Inferior parietal cortex (tissue), 1 donor: ENCODE measurements at regions not wholly inside any gene's neighbourhood (a gene's known extent, or its start where the extent isn't known, plus 50 kb on each side); places are given as distances from the start of the nearest gene placed in this dataset.

ENCODE experiments used
- DNase-seq: peaks from one replicate; pipeline ENCODE4 v3.0.0-alpha.2; 2016; ENCODE audit errors: extremely low spot score

DNA sequence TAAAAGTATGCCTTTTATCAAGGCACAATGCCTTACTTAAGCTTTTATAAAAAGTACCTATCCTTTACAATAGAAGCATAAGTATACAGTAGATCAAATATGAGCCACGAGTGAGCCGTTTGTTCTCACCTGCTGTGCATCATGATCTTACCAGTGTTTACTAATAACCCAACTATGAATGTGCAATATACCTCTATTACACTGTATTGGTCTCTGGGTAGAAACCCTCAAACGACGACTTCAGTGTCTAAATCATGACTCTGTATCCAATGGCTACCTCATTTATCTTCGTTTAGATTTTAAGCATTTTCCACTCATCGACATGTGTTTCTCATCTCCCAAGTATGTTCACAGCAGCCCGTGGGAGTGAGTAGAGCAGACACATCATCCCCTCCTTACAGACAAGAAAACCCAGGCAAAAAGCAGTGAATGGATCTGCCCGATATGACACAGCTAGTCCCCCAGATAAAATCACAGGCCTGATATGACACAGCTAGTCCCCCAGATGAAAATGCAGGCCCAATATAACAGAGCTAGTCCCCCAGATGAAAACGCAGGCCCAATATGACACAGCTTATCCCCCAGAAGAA lies 279.8 kb downstream of the TNS1 start:
- no peak for DNase-seq

DNA sequence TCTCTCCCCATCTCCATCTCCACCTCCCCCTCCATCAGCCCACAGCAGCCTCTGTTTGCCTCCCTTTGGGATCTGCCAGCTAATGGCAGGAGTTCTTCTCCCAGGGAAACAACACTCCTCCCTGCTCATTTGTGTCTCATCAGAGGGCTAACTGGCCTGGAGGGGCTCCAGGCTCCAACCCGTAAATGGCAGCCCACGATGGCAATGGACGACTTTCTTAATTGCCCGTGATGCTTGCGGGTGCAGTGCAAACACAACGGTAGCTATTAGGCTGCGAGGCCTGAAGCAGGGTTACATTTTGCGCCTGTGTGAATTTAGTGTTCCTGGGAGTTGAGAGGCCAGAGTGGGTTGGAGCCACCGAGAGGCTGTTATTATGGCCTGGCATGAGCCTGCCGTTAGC lies 285.1 kb downstream of the TNS1 start:
- DNase-seq = no peak

DNA sequence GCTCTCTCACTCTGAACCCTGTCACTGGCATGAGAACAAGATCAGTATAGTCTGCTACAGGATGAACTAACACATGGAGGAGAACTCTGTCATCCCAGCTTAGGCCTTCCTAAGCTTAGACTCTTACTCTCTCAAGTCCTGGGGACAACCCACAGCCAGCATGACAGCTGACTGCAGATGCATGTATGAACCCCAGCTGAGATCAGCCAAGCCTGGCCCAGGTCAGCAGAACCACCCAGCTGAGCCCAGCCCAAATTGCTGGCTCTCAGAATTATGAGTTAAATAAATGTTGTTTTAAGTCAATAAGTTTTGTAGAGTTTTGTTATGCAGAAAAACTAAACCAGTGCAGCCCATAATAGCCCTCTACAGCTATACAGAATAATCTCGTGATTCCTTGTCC lies 287.3 kb downstream of the TNS1 start:
- no peak for DNase-seq

- DNase-seq = peak; percentile 85
Measured at GRCh38 chr2:217714287-217714751, 288.5 kb downstream of the TNS1 start.

DNA sequence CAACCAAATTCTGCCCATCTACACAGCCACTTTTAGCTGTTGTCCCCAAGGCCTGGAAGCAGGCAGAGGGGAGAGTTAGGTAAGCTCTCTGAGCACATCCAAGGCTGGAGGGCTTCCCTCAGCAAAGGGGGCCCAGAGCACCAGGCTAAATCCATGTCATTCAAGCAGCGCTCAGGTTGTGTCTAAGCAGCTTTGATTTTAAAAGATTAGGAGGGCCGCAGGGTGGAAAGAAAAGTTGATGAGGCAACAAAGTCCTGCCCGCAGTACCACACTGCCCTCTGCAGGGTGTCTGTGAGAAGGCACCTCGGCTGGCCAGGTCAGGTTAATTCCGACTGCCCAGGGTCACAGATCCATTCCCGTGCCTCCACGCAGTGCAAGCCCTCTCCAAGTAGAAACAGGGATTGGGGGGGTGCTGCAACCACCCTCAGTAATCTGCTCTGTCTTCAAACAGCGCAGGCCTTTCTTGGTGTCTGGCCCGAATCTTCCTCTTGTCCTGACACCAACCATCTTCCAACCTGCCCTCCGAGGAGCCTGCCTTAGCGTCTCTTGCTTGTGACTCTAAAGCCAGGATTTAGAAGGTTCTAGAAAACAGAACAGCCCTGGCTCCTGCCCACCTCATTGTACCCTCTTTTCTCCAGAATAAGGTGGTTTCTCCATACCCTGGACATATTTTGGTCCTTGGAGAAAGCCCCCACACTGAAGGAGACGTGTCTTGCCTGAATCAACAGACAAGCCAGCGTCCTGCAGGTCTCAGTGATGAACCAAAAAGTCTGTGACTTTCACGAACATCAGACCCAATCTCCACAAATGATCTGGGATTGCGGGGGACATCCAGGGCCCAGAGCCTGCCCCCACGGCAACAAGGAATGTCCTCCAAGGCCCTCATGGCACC lies 289.2 kb downstream of the TNS1 start:
- peak; percentile 84 for DNase-seq

GRCh38 chr2:217712431-217712830 lies 290.4 kb downstream of the TNS1 start:
- no peak for DNase-seq

DNA sequence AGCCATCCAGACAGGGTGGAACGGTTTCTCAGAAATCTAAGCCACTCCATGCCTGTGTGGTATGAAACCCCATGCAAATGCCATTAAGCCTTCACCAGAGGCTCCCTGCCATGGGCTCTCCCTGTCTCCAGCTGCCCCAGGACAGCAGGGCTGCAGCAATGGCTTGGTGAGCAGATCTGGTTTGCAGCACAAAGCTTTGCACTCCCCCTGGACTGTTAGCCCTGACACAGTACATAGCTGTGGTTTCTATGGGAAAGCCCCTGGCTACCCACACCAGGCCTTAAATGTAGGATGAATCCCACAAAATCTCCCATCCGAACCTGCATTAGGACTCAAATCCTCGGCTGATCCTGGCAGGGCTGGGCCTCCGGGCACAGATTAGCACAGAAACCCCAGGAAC lies 291.6 kb downstream of the TNS1 start:
- DNase-seq = no peak

DNA sequence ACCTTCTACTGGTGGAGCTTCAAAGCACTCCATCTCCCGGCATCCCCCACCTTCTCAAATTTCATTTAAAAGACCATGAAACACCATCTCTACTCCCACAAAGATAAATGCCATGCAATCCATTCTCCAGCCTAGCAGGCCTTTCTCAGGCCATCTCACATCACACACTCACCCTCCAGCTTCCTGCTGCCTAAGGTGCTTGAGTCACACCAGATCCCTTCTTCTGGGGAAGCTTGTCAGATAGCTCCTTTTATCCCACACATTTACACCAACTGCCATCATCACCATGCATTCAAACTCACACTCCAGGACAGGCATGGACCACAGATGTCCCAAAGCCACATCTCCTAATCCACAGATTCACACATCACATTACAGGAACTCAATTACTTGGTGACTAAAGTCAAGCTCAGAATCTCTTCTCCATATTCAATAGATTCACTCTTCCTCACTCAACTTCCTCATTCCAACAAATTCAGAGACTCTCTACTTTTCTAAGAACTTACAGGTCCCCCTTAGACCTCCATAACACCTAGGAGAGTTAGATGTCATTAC lies 292.5 kb downstream of the TNS1 start:
- DNase-seq = no peak

- no peak for DNase-seq
Measured at GRCh38 chr2:217709478-217710210, 293.2 kb downstream of the TNS1 start.

- no peak for DNase-seq
Measured at GRCh38 chr2:217707131-217707611, 295.6 kb downstream of the TNS1 start.

- no peak for DNase-seq
Measured at GRCh38 chr2:217706513-217706912, 296.3 kb downstream of the TNS1 start.

- DNase-seq = no peak
Measured at GRCh38 chr2:217706095-217706494, 296.7 kb downstream of the TNS1 start.

DNA sequence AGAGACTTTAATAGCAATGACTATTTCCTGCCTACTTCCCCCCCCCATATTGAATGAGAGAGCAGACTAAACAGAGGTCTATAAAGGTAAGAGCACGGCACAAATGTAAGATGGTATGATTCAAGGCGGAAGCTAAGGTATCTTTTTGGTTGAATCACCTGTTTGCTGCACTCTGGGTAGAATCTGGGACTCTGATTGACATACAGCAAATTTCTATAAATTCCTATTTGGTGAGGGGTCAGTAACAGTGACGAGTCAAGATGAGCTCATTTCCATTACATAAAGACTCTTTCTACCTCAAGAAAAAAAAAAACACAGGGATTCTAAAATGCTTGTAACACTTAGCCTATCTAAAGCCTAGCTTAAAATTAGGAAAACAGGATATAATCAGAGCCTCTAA lies 297.3 kb downstream of the TNS1 start:
- DNase-seq = no peak

GRCh38 chr2:217703999-217704398 lies 298.8 kb downstream of the TNS1 start:
- no peak for DNase-seq

DNA sequence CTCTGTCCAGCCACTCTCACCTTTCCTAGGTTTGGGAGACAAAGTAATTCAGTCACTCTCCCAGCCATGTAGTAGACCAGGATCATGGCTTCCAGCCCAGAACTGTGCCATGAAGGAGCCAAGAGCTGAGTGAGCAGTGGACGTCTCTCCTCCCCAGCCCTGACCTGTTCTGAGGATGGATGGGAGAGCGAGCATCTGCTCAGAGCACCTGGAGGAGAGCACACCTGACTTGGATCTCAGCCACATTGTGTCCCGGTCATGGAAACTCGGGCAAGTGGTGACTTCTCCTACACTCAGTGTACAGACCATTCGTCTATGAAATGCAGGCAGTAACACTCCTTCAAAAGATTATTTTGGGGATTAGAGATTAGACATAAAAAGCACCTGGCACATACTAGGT lies 299.7 kb downstream of the TNS1 start:
- no peak for DNase-seq

DNA sequence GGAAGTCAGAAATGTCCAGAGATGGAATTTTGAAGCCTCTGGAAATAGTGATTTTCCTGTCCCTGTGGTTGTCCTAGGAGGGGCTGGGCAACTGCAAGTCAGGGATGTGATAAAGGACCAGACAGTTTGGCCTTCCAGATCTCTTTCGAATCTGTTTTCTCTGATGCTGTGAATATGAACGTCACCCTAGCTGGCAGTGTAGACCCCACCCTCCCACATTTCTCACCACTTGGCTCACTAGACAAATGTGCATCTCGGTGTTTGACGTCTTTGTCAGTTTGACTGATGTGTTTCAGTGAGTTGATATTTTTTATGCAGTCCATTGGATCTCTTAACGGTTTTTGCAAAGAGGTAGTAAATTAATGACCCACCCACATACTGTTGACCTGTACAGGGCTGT lies 301.2 kb downstream of the TNS1 start:
- no peak for DNase-seq

DNA sequence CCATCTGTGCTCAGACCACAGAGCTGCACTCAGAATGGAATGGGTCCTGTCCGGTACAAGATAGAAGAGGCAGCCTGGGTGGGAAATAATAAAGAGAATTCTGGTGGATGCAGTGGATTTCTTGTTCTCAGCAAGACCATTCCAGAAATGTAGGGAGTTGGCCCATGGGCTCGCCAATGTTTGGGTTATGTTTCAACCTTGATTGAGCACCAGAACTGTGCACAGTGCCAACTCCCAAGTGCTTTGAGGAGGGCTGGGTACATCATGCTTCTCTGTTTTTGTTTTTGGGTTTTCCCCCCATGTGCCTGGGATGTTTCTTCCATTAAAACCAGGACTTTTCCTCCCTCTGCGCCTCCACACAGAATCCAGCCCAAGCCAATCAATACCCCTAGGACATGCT lies 304.1 kb downstream of the TNS1 start:
- DNase-seq = no peak

GRCh38 chr2:217695033-217695520 lies 307.7 kb downstream of the TNS1 start:
- DNase-seq = no peak

- DNase-seq = no peak
Measured at GRCh38 chr2:217694291-217694690, 308.5 kb downstream of the TNS1 start.

DNA sequence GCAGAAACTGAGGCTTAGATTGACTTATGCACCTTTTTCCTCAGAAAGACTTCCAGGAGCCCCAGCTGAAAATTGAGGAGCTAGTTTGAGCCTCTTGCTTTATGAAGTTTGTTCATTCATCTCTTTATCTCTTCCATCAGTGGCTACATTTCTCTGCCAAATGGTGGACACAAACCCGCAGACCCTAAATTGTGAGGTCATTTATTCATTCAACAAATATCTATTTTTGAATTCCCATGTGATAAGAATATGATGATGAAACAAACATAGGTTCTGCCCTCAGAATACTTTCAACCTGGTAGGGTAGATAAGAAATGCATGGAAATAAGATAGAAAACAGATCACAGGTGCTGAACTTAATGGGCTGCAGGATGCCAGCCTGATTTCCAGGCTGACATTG lies 309.4 kb downstream of the TNS1 start:
- DNase-seq = no peak

DNA sequence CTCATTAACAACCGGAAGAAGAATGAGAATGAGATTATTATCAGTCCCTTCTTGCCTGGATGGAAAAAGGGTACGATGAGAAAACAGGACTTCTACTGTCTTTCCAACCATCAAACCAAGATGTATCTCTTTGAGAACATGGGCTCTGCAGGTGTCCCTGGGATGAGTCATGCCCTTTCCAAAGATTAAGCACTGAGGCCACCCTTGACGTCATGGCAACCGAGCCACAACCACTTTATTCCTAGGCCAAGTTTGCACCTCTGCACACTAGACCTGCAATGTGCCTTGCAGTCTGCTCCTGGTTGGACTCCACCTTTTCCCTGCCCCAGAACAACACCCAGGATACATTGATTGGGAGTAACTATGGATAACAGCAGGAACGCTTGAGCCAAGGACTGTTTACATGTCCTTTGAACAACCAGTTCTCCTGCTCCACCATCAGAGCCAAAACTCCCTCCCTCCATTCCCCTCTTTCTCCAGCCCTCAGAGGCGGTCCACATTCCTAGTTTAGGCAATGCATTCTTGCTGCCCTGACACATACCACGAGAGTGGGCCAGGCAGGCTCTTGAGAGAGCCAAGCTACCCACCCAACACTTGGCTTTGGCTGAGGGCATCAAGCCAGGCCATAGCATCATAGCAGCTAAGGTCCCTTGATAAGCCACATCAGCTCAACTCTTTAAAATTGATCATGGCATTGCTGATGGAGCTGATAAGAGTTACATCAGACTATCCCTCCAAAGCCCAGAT lies 310.7 kb downstream of the TNS1 start:
- no peak for DNase-seq
